Pons (tissue), 1 donor: ENCODE measurements at regions not wholly inside any gene's neighbourhood (a gene's known extent, or its start where the extent isn't known, plus 50 kb on each side); places are given as distances from the start of the nearest gene placed in this dataset.
A peak's percentile ranks its signal among the peaks of the same experiment; 100 is the strongest.

Experiments used
- DNase-seq: peaks from one replicate; pipeline ENCODE4 v3.0.0-alpha.2; 2016; ENCODE audit warnings: low spot score

DNA sequence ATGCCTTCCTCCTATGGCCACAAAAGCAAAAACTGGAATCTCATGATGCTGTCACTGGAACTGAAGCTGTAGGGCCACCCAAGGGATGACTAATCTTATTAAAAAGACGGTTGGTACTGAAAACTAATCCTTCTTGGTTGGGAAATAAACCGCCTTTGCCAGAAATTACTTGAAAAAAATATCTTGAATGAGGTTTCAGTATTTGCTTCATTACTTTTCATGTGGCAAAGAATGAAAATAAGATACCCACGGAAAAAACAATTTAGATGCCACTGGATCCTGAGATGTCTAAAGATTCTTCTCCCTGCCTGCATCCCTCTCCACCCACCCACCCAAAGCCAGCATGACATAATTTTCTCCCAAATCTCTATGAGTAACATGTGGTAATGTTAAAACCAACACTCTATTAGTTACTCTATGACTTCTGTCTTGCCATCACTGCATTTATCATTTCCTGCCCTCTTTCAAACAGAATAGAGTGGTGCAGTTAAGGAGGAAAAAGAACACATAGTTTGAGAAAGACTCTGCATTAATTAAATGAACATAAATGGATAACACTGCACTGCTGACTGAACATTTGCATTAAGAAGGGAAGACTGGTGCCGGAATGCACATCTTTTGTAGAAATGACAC, 111.8 kb upstream of the DPH6 start:
- no peak for DNase-seq

DNA sequence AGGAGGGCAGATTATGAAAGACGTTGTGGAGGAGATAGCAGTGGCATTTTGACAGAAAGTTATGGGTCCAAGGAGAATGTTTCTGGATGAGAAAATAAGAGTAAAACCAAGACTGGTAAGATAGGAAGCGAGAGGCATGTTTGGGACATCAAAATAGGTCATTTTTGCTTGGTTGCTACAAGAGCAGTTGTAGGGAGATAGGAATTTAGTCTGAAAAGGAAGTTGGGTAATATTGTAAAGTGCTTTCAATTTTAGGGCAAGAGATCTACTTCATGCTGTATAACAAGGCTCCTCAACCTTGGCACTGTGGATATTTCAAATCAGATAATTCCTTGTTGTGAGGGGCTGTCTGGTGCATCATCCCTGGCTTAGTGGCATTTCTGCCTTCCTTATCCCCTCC, 118.0 kb upstream of the DPH6 start:
- DNase-seq, result no peak

DNA sequence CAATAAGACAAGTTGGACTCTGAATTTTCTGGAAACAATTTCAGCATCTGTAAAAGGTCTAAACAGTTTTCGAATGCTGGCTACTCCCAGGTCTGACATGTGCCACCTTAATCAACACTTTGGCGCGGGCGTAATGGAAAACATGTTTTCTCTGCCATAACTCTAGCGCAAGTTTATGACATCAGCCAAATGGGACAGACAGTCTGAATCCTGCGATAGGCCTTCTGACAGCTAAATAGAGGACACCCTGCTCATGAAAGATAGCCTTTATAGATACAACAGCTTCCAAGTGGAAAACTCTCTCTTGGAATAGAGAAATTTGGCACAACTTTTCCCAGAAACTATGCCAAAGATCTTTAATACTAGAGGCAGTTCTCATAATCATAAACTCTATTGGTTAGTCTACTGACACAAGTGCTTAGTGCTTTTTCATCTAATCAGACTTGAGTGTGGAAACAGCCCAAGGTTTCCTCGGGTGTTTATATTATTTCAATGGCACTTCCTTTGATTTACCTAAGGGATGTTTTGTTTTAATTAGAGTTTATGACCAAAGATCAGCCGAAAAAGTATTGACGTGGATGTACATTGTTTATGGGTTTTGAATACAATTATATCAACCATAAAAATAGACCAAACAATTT, 120.1 kb upstream of the DPH6 start:
- DNase-seq, result no peak

DNA sequence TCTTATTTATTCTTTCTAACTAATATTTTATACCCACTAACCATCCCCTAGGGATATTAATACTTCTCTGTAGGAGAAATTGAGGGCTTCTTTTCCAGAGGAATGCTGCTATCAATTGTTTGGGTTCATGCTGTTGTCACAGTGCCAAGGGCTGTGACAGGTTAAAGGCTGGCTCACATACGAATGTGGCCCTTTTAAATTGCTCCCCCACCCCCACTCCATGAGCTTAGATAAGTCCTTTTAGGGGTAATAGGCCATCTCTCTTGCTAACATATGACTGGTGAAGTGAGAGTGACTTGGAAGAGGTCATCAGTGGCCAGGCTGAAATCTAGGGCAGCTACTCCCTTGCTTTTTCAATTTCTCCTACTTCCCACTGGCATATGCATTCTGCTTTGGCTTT, 121.9 kb upstream of the DPH6 start:
- no peak for DNase-seq

DNA sequence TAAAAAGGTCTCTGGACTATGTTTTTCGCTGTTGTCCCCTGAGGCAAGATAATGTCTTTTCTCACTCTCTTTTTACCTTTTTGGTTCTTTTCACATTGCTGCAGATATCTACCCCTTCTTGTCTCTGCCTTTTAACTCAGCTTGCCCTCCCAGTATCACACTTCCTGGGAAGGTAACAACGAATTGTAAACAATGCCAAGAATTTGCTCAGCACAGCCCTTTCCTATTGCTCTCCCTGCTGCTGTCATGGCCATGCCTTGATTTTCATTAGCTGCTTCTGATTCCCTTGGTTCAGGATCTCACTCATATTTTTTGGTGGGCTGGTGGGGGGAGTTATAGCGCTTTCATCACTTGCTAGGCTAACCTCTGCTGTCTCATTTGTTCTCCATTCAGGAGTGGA, 123.1 kb upstream of the DPH6 start:
- no peak for DNase-seq

GRCh38 chr15:35669432-35670045, 123.6 kb upstream of the DPH6 start:
- DNase-seq, result no peak

DNA sequence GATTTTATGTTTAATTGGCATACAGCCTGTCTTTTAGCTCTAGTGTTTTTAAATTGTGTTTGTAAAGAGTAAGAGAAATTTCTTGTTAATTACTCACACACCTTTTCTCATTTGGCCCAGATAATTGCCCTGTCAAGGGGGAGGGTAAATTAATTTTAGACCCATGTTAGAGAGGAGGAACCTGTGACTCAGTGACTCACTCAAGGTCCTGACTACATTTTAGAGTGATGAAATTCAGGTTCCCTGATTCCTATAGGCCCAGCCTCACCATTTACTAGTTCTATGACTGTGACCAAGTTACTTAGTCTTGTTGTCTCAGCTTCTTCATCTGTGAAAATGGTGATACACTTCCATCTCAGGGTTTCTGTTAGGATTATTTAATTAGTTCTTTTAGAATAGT, 125.2 kb upstream of the DPH6 start:
- DNase-seq, result no peak

DNA sequence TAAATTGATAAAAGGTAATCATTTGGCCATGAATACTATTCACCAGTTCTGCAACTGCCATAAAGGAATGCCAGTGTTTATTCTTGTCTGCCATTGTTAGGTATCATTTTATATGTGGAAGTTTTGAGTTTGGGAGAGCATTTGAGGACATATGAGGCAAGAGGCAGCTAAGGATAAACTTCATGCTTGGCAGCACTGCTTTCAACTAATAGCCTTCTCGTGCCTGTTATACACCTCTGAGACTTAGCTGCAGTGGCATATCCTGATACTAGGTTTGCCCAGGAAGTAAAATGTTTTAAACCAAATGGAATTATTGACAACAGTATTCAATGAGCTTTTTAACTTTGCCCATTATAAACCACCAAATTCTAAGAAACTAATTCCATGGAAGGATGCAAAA, 126.0 kb upstream of the DPH6 start:
- no peak for DNase-seq

GRCh38 chr15:35673093-35673684, 127.2 kb upstream of the DPH6 start:
- no peak for DNase-seq

- DNase-seq, result peak; percentile 17
Observed at GRCh38 chr15:35674873-35675781, 129.2 kb upstream of the DPH6 start.

GRCh38 chr15:35678774-35679173, 132.8 kb upstream of the DPH6 start:
- DNase-seq, result no peak

DNA sequence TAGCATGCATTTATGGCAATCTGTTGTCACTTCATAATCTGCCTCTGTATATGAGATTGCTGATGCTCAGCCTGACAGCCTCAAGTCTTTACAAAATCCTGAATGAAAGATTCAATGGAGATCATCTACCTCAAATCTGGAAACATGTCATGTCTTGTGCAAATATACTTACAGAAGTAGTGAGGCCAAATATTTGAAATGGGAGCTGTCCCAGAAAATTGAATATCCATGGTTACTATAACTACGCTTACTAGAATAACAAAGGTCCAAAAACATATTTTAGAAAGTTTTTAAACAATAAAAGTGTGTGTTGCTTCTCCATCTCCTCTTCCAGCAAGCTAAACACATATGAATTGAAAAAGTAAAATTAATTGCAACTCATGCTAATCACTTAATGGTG, 133.2 kb upstream of the DPH6 start:
- DNase-seq, result no peak

DNA sequence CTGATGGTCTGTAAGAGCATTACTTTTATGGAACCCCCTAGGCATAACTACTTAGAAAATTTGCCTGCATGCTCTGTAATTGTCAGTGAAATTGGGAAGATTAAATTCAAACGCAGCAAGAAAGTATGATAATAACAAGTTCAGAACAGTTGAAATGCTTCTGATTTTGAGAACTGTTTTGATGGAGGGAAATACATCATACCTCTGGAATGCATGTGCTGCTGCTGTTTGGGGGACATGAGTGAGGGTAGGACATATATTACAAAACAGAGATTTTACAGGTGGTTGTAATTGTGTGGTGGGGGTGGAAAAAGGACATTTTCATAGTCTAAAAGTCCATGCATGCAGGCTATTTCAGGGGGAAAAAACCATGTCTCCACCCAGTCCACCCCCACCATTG, 135.0 kb upstream of the DPH6 start:
- no peak for DNase-seq

- no peak for DNase-seq
Observed at GRCh38 chr15:35686347-35686746, 140.4 kb upstream of the DPH6 start.

DNA sequence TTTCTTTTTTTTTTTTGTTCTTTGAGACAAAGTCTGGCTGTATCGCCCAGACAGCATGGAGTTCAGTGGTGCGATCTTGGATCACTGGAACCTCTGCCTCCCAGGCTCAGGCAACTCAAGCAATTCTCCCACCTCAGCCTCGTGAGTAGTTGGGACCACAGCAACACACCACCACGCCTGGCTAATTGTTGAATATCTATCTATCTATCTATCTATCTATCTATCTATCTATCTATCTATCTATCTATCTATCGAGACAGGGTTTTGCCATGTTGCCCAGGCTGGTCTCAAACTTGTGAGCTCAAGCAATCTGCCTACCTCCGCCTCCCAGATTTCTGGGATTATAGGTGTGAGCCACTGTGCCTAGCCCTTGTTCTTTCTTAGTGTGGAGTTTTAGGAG, 143.3 kb upstream of the DPH6 start:
- DNase-seq, result no peak

- DNase-seq, result no peak
Observed at GRCh38 chr15:35690089-35690488, 144.1 kb upstream of the DPH6 start.

DNA sequence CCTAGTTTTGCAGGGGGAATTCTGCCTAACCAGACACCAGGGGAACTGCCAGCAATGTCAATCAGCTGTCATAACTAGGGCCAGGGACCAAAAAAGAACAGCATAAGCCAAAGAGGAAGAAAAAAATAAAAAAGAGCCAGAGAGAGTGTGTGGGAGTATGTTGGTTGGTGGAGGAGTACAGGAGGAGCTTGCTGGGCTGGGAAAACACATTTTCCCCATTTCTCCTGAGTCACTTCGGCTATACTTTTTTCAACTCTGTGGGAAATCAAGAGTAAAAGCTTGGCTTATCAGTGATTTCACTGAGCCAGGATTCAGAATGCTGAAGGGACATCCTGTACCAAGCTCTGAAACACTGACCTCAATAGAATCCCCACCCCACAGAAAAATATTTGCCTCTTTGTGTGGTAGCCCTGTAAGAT, 144.7 kb upstream of the DPH6 start:
- no peak for DNase-seq

DNA sequence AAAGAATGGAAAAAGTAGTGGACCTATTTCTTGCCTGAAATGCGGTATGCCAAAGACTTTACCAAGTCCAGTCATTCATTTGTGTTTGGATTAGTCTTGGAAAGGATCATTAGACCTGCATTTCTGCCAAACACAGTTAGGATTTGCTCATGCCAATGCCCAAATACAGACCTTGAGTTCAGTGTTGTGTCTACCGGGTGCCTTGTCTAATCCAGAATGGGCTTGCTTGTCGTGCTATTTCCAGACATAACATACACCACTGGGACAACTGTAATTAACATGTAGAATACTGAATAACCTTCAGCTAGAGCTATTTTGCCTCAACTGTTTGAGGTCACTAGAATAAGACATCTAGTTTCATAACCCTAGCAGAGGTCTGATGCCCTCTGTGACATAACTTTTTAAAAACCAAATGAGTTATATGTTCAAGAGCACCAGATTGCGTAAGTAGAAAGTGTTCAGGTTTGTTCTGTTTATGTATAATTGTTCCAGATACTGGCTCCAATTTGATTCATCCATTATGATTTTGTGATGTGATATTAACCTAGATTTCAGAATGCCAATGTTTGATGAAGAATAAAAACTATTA, 145.3 kb upstream of the DPH6 start:
- DNase-seq, result no peak

DNA sequence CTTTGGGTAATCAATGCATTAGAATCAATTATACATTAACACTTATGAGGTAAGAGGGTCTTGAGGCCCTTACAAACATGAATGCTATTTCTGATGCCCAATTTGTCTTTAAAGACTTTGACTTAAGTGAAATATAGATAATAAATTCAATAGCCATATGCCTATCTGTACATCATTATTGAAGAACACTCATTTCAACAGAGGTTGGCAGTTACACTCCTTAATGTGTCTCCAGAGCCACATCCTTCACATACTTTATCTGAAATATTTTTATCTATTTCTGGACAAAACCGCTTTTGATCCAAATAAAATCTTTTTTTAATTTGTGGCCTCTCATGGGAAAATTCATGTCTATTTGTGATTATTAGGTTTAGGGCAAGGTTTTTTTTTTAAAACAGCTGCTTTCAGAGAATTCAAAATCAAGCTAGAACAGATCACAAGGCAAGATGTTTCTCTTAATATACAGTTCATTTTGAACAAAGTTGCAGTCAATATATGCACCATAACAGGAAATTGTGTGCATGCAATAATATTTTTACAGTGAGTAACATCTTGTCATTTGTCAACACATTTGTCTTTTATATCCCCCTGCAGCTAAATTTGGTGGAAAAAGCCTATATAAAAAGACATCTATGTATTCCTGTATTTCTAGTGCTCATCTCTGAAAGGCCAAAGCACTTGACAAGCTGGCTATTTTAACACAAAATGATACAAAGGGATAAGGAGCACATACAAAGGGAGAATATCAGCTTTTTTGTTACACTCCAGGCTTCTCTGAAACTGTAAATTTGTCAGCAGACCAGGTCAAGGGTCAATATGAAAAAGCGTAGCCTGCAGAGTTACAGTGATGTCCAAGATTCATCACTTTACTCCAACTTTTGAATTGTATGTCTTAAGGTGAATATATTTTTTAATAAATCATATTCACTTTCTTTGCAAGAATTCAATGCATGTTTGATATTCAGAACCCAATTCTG, 146.2 kb upstream of the DPH6 start:
- DNase-seq, result no peak

- no peak for DNase-seq
Observed at GRCh38 chr15:35693286-35693685, 147.3 kb upstream of the DPH6 start.

DNA sequence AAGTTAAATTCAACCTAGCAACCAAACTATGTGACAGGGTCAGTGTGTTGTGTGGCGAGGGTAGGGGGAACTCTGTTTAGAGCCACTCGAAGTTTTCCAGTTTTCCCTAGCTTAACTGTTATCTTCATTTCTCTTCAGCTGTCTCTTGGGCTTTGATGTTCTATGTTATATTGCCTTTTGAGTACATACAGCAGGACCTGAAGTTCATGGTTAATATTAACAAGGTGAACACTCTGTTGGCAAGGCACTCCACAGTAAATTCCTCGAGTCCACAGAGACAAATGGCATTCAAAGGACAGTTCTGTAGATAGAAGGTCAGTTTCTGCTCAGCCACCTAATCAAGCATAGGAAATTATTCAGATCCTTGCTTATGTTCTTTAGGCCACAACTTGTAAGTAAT, 147.9 kb upstream of the DPH6 start:
- no peak for DNase-seq
